Transverse colon (tissue), 4 donors: ENCODE measurements at regions not wholly inside any gene's neighbourhood (a gene's known extent, or its start where the extent isn't known, plus 50 kb on each side); places are given as distances from the start of the nearest gene placed in this dataset.

Experiments used
- DNase-seq: peaks from one replicate; pipeline ENCODE4 v3.0.0-alpha.2; 2019
- H3K27ac ChIP-seq, 4 donors: fragments of 200-600 bp; sonication (generic); 2 replicates each; pipeline ENCODE4 v1.5.1; 2016 to 2018; ENCODE audit warnings: inconsistent platforms in 4 of 4
- H3K27me3 ChIP-seq: fragments of 200-600 bp; sonication (generic); 2 replicates; pipeline ENCODE4 v1.5.1; 2017; ENCODE audit warnings: inconsistent platforms
- H3K36me3 ChIP-seq, 4 donors: fragments of 200-600 bp; sonication (generic); 2 replicates each; pipeline ENCODE4 v1.5.1; 2017 to 2019; ENCODE audit warnings: inconsistent platforms in 4 of 4
- H3K4me1 ChIP-seq, 4 donors: fragments of 200-600 bp; sonication (generic); 2 replicates each; pipeline ENCODE4 v1.5.1; 2017 to 2020; ENCODE audit warnings: inconsistent platforms in 4 of 4
- H3K4me3 ChIP-seq, 4 donors: fragments of 200-600 bp; sonication (generic); 1 replicate in 1 of 4; 2 replicates in 3 of 4; pipeline versions ENCODE4 v1.5.1 to v1.6.1; 2017 to 2019; ENCODE audit warnings: inconsistent platforms in 4 of 4
- H3K9me3 ChIP-seq, 2 donors: fragments of 200-600 bp; sonication (generic); 2 replicates each; pipeline ENCODE4 v1.5.1; 2017 to 2019; ENCODE audit warnings: inconsistent platforms in 2 of 2
- EP300 ChIP-seq: sonication (generic); formaldehyde crosslinking; IDR thresholded peaks from one replicate; pipeline ENCODE4 v1.6.1; 2017; ENCODE audit warnings: antibody characterized with exemption, low read depth
- POLR2A ChIP-seq: fragments of 450-650 bp; IDR thresholded peaks from one replicate; pipeline ENCODE4 v1.6.1; 2016; ENCODE audit warnings: antibody characterized with exemption, mild to moderate bottlenecking, moderate library complexity
- POLR2AphosphoS5 ChIP-seq, 3 donors: sonication (generic); formaldehyde crosslinking; IDR thresholded peaks; one replicate each; pipeline ENCODE4 v1.6.1; 2016; ENCODE audit warnings: antibody characterized with exemption in 3 of 3
- WGBS, 2 donors: methylation state at CpG; one replicate each; pipeline ENCODE4 v1.1.5; 2018; ENCODE audit warnings: low coverage in 1 of 2; 5-methylcytosine and 5-hydroxymethylcytosine counted together
- in situ Hi-C, 4 donors: fragments of 200-750 bp; cut with MboI; loops; one replicate each; pipeline versions ENCODE4 v1.15.0 to v1.15.1; 2017; ENCODE audit warnings: low sequenced_read_pairs in 3 of 4, low pct_ligation_motif_present in 1 of 4, low pct_unique_long_range_greater_than_20kb in 1 of 4
- intact Hi-C: fragments of 100-400 bp; cut with DNase I; formaldehyde crosslinking; loops from one replicate; pipeline ENCODE4 v1.15.1; 2023; ENCODE audit warnings: low total_unique reads
- small RNA-seq, 4 donors: library from RNA; depleted of rRNA; stranded (forward); fragments of <200 nt; gene quantifications; one replicate each; pipeline ENCODE3, GENCODE V24; 2016
- TF ChIP-seq, protein P1 (sequence below), 5 experiments: fragments of 200-600 bp in 3 of 5; fragments of 450-650 bp in 2 of 5; sonication (generic) in 3 of 5; IDR thresholded peaks; 1 replicate in 2 of 5; 2 replicates in 3 of 5; pipeline ENCODE4 v1.5.1; 2016 to 2017; ENCODE audit warnings: antibody characterized with exemption in 5 of 5, inconsistent platforms in 3 of 5, mild to moderate bottlenecking in 2 of 5, moderate library complexity in 1 of 5

DNA sequence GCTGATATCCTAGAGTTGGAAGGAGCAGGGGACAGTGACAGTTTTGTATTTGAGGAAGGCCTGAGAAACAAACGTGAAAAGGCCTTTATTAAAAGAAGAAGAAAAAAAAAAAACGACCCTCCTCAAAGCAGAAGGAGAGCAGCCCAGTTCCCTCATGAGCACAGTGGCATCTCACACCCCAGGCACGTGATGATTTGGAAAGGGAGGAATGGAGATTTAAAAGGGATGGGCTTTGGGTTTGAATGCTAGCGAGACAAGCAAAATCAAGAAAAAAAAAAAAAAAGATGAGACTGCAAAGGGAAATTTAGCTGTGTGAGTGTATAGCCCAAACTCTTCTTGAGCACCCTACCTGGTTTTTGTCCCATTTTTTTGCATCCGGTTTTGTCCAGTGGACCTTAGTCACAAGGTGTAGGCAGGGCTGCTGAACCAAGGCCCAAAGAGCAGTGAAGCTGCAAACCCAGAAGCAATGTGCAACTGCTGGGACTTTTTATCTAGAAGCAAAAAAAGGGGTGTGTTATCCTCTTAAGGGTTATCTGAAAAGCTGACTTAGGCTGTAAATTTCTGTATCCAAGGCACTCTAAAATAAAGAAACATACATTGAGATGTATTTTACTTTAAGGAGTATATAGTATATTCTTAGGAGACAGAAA is 54.5 kb upstream of the RREB1 start:
- H3K4me1 ChIP-seq: peaks cover 0 to 34% (median 14%) of the 10 kb centered on the region in 4 donors
- 43 to 52% methylated on average over 4 to 5 of the region's 5 CpGs for WGBS, 2 donors
- intact Hi-C loops: no loop called here
- no peak for DNase-seq
- TF ChIP-seq, protein P1, sequence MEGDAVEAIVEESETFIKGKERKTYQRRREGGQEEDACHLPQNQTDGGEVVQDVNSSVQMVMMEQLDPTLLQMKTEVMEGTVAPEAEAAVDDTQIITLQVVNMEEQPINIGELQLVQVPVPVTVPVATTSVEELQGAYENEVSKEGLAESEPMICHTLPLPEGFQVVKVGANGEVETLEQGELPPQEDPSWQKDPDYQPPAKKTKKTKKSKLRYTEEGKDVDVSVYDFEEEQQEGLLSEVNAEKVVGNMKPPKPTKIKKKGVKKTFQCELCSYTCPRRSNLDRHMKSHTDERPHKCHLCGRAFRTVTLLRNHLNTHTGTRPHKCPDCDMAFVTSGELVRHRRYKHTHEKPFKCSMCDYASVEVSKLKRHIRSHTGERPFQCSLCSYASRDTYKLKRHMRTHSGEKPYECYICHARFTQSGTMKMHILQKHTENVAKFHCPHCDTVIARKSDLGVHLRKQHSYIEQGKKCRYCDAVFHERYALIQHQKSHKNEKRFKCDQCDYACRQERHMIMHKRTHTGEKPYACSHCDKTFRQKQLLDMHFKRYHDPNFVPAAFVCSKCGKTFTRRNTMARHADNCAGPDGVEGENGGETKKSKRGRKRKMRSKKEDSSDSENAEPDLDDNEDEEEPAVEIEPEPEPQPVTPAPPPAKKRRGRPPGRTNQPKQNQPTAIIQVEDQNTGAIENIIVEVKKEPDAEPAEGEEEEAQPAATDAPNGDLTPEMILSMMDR (IDR thresholded peaks at IDR 0.05): no peak
- TF ChIP-seq POLR2A: no peak
- TF ChIP-seq EP300: no peak
- TF ChIP-seq POLR2AphosphoS5 (IDR thresholded peaks at IDR 0.05): no peak
- no peaks in the 10 kb centered on the region for H3K36me3 ChIP-seq
- H3K9me3 ChIP-seq: no peaks in the 10 kb centered on the region
- peak overlapping the region; percentile 91 to 94 (median 92) for H3K27ac ChIP-seq
- no peaks in the 10 kb centered on the region for H3K27me3 ChIP-seq
- in situ Hi-C loops: loop anchor here in 1 of 4 donors (25.0 kb wide), 1 partner anchor 184 kb away; no protein-coding TSS in a partner anchor
- peak overlapping the region in 1 of 4 donors; percentile 63 for H3K4me3 ChIP-seq

Small RNA genes lying in the stretch of these regions (small RNA-seq; reads per million reads assigned to genes)
- 0 reads per million in 4 donors for gene RN7SL554P
